Muscle layer of duodenum (tissue), 2 donors: ENCODE measurements at regions not wholly inside any gene's neighbourhood (a gene's known extent, or its start where the extent isn't known, plus 50 kb on each side); places are given as distances from the start of the nearest gene placed in this dataset.

Experiments used
- H3K27ac ChIP-seq: one replicate; pipeline ENCODE4 v1.7.0; 2013; ENCODE audit warnings: mild to moderate bottlenecking, low read length
- H3K27me3 ChIP-seq: one replicate; pipeline ENCODE4 v1.7.0; 2013; ENCODE audit warnings: low read depth, mild to moderate bottlenecking, control low read depth, low read length
- H3K36me3 ChIP-seq, 2 donors: one replicate each; pipeline ENCODE4 v1.7.0; 2013; ENCODE audit warnings: low read length in 2 of 2, control low read depth in 1 of 2, mild to moderate bottlenecking in 1 of 2; ENCODE audit not compliant: insufficient read depth in 2 of 2, control insufficient read depth in 1 of 2
- H3K4me1 ChIP-seq, 2 donors: one replicate each; pipeline ENCODE4 v1.7.0; 2013; ENCODE audit warnings: low read length in 2 of 2, mild to moderate bottlenecking in 2 of 2, control low read depth in 1 of 2, moderate library complexity in 1 of 2; ENCODE audit not compliant: insufficient read depth in 2 of 2, control insufficient read depth in 1 of 2
- H3K4me3 ChIP-seq, 2 donors: one replicate each; pipeline ENCODE4 v1.7.0; 2013; ENCODE audit warnings: low read length in 2 of 2, low read depth in 1 of 2, mild to moderate bottlenecking in 1 of 2
- H3K9me3 ChIP-seq, 2 donors: one replicate each; pipeline ENCODE4 v1.7.0; 2013; ENCODE audit warnings: low read length in 2 of 2, control low read depth in 1 of 2, mild to moderate bottlenecking in 1 of 2; ENCODE audit not compliant: control insufficient read depth in 1 of 2
- donor health status: healthy.

GRCh38 chr5:21672911-21673310 lies 1180.2 kb downstream of the CDH12 start:
- H3K27ac ChIP-seq = no peak overlapping the region
- H3K36me3 ChIP-seq = no peaks in the 10 kb centered on the region
- no peaks in the 10 kb centered on the region for H3K27me3 ChIP-seq
- H3K9me3 ChIP-seq = no peaks in the 10 kb centered on the region
- no peak overlapping the region for H3K4me3 ChIP-seq
- H3K4me1 ChIP-seq = no peaks in the 10 kb centered on the region

GRCh38 chr5:21672360-21672759 lies 1180.8 kb downstream of the CDH12 start:
- no peaks in the 10 kb centered on the region for H3K4me1 ChIP-seq
- no peaks in the 10 kb centered on the region for H3K27me3 ChIP-seq
- no peaks in the 10 kb centered on the region for H3K36me3 ChIP-seq
- H3K27ac ChIP-seq = no peak overlapping the region
- no peaks in the 10 kb centered on the region for H3K9me3 ChIP-seq
- H3K4me3 ChIP-seq = no peak overlapping the region

- Histone ChIP-seq H3K27me3 (no peaks in the 10 kb centered on the region), H3K4me3 (no peak overlapping the region), H3K9me3 (no peaks in the 10 kb centered on the region), H3K27ac (no peak overlapping the region), H3K4me1 (no peaks in the 10 kb centered on the region), H3K36me3 (no peaks in the 10 kb centered on the region)
Observed at GRCh38 chr5:21665524-21665923, 1187.6 kb downstream of the CDH12 start.

- Histone ChIP-seq H3K4me3 (no peak overlapping the region), H3K36me3 (no peaks in the 10 kb centered on the region), H3K9me3 (no peaks in the 10 kb centered on the region), H3K4me1 (no peaks in the 10 kb centered on the region), H3K27ac (no peak overlapping the region), H3K27me3 (no peaks in the 10 kb centered on the region)
Observed at GRCh38 chr5:21663082-21663481, 1190.1 kb downstream of the CDH12 start.

GRCh38 chr5:21661184-21661583 lies 1192.0 kb downstream of the CDH12 start:
- Histone ChIP-seq H3K27me3 (no peaks in the 10 kb centered on the region), H3K4me3 (no peak overlapping the region), H3K36me3 (no peaks in the 10 kb centered on the region), H3K9me3 (no peaks in the 10 kb centered on the region), H3K27ac (no peak overlapping the region), H3K4me1 (no peaks in the 10 kb centered on the region)

GRCh38 chr5:21654556-21654955 lies 1198.6 kb downstream of the CDH12 start:
- H3K36me3 ChIP-seq = no peaks in the 10 kb centered on the region
- no peaks in the 10 kb centered on the region for H3K9me3 ChIP-seq
- no peak overlapping the region for H3K27ac ChIP-seq
- H3K4me1 ChIP-seq = no peaks in the 10 kb centered on the region
- H3K4me3 ChIP-seq = no peak overlapping the region
- H3K27me3 ChIP-seq = no peaks in the 10 kb centered on the region

GRCh38 chr5:21649969-21650368 lies 1203.2 kb downstream of the CDH12 start:
- H3K27ac ChIP-seq = no peak overlapping the region
- H3K27me3 ChIP-seq = no peaks in the 10 kb centered on the region
- no peaks in the 10 kb centered on the region for H3K9me3 ChIP-seq
- no peaks in the 10 kb centered on the region for H3K36me3 ChIP-seq
- no peaks in the 10 kb centered on the region for H3K4me1 ChIP-seq
- no peak overlapping the region for H3K4me3 ChIP-seq

- H3K27ac ChIP-seq = no peak overlapping the region
- H3K36me3 ChIP-seq = no peaks in the 10 kb centered on the region
- H3K27me3 ChIP-seq = no peaks in the 10 kb centered on the region
- H3K4me1 ChIP-seq = no peaks in the 10 kb centered on the region
- H3K9me3 ChIP-seq = no peaks in the 10 kb centered on the region
- H3K4me3 ChIP-seq = no peak overlapping the region
Observed at GRCh38 chr5:21646469-21646868, 1206.7 kb downstream of the CDH12 start.

- Histone ChIP-seq H3K4me3 (no peak overlapping the region), H3K27ac (no peak overlapping the region), H3K4me1 (no peaks in the 10 kb centered on the region), H3K36me3 (no peaks in the 10 kb centered on the region), H3K9me3 (no peaks in the 10 kb centered on the region), H3K27me3 (no peaks in the 10 kb centered on the region)
Observed at GRCh38 chr5:21644032-21644431, 1209.1 kb downstream of the CDH12 start.

- H3K36me3 ChIP-seq = no peaks in the 10 kb centered on the region
- H3K27ac ChIP-seq = no peak overlapping the region
- H3K4me3 ChIP-seq = no peak overlapping the region
- H3K9me3 ChIP-seq = no peaks in the 10 kb centered on the region
- no peaks in the 10 kb centered on the region for H3K4me1 ChIP-seq
- H3K27me3 ChIP-seq = no peaks in the 10 kb centered on the region
Observed at GRCh38 chr5:21642312-21642711, 1210.8 kb downstream of the CDH12 start.

GRCh38 chr5:21623831-21624230 lies 1229.3 kb downstream of the CDH12 start:
- Histone ChIP-seq H3K9me3 (peaks cover 0 to 4% of the 10 kb centered on the region in 2 donors), H3K4me1 (no peaks in the 10 kb centered on the region), H3K27ac (no peak overlapping the region), H3K27me3 (no peaks in the 10 kb centered on the region), H3K36me3 (no peaks in the 10 kb centered on the region), H3K4me3 (no peak overlapping the region)

GRCh38 chr5:21615195-21615765 lies 1237.9 kb downstream of the CDH12 start:
- Histone ChIP-seq H3K27ac (no peak overlapping the region), H3K4me3 (no peak overlapping the region), H3K36me3 (no peaks in the 10 kb centered on the region), H3K27me3 (no peaks in the 10 kb centered on the region), H3K9me3 (peaks cover 0 to 4% of the 10 kb centered on the region in 2 donors), H3K4me1 (no peaks in the 10 kb centered on the region)
